HG02870 (cell line): ENCODE measurements at regions not wholly inside any gene's neighbourhood (a gene's known extent, or its start where the extent isn't known, plus 50 kb on each side); places are given as distances from the start of the nearest gene placed in this dataset.

Experiments
- ATAC-seq: cut with Tn5 transposase; IDR thresholded peaks from one replicate; pipeline ENCODE4 v1.9.1; 2021; ENCODE audit warnings: mild to moderate bottlenecking, moderate library complexity; ENCODE audit not compliant: unreplicated experiment

DNA sequence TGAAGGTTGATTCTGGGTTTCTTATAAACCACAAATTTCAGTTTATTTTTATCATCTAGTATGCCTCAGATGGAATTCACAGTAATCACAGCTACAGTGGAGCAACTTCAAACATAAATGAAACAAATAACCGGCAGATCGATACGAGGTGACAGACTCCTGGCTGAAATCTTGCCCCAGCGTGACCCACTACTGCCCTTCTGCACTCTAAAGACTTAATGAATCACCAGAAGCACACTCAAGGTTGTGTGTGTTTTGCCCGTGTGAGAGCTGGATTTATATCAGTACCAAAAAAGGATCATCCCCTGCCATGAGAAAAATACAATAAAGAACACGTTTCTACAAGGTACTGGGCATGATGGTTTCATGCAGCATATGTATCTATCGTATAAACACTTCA lies 161.7 kb downstream of the KLF12 start:
- no peak for ATAC-seq

GRCh38 chr13:73971481-73971880 lies 162.7 kb downstream of the KLF12 start:
- ATAC-seq, result no peak

- no peak for ATAC-seq
Observed at GRCh38 chr13:73970421-73971055, 163.7 kb downstream of the KLF12 start.

DNA sequence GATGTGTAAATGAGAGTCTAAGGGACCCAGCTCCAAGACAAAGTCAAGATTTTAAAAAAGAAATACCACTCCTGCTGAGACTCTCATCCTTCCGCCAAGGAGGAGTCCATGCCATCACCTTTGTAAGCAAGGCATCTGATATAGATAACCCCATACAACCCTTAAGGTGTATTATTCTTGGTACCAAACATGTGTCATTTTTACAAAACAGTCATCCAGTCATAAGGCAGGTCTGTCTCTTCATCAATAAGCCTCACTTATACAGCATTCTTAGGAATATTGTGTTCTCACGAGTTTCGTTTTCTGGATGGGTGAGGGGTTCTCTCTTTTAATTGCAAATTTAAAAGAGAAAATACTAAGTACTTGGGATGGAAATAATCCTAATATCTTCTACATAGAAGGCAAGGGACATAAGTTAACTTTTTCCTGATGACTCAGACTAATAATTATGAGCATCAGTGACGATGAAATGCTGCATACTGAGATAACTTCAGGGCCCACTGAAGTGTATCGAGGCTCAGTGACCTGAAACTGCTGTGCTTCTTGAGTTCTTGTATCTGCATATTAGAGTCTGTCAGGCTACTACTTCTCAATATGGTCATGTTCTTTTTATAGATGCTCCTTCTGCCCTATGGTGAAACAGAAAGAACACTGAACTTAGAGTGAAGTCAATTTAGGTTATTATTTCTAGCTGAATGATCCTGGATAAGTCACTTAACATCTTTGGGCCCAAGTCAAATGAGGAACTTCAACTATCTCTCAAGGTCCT lies 166.6 kb downstream of the KLF12 start:
- peak; percentile 99 for ATAC-seq

DNA sequence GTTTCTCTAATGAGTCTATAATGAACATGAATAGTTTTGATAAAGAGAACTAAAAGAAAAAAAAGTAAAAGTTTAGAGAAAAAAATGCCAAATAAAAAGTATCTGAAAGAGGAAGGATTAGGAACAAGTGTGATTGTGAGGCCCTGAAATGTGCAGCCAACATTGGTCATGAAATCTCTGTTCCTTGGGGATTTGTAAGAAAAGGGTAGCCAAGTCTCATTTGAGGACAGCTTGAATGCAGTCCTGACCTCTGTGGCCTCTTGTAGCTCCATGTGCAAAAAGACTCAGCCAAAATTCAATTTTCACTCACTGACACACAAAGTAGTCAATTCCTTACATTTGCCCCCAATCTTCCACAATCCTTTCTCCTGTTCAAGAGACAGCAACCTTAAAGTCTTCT lies 167.9 kb downstream of the KLF12 start:
- no peak for ATAC-seq

- ATAC-seq, result no peak
Observed at GRCh38 chr13:73962284-73962683, 171.9 kb downstream of the KLF12 start.

DNA sequence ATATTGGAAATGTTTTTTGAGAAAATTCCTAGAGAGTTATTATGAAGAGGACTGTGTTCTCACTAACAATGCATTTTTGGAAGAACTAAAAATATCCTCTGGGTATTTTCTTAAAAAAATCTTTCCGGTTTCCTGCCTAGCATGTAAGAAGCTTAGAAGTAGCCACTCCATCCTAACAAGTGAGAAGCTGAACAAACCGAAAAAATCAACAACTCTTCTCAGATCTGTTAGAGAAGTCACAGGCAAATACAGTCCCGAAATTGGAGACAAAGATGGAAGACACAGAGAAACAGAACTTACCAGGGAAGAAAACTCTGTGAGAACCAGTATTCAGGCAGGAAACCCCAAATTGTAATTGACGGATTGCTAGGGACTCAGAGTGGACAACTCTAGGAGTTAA lies 173.0 kb downstream of the KLF12 start:
- ATAC-seq, result no peak

DNA sequence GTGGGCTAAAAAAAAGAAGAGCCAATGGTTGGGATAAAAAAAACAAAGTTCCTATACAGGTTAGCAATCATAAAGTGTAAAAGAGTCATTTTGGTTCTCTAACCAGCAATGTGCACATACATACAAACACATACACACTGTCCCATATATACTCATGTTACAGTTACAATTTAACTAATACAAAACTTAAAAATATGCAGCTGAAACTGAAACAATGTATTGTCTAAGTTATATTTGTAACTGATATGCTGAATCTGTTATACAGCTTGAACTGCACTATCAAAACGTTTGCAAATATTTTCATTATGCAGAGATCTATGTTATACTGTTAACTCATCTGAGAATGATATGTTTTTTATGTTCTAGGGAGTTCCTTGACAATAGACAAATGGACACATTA lies 173.7 kb downstream of the KLF12 start:
- peak; percentile 61 for ATAC-seq

- ATAC-seq, result no peak
Observed at GRCh38 chr13:73958657-73959397, 175.4 kb downstream of the KLF12 start.

DNA sequence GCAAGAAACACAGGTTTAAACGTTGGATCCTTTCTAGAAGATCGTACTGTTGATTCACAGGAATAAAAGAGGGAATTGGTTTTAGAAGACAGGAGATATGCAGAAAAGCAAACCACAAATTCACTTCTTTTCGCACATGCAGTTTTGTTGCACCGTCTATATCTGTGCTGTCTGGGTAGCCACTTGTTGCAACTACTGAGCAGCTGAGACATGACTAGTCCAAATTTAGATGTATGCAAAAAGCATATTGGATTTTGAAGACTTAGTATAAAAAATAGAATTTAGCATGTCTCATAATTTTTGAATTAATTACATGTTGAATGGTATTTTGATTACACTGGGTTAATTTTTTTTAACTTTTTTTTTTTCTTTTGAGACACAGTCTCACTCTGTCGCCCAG lies 176.3 kb downstream of the KLF12 start:
- ATAC-seq, result no peak

- ATAC-seq, result no peak
Observed at GRCh38 chr13:73956795-73957408, 177.3 kb downstream of the KLF12 start.

DNA sequence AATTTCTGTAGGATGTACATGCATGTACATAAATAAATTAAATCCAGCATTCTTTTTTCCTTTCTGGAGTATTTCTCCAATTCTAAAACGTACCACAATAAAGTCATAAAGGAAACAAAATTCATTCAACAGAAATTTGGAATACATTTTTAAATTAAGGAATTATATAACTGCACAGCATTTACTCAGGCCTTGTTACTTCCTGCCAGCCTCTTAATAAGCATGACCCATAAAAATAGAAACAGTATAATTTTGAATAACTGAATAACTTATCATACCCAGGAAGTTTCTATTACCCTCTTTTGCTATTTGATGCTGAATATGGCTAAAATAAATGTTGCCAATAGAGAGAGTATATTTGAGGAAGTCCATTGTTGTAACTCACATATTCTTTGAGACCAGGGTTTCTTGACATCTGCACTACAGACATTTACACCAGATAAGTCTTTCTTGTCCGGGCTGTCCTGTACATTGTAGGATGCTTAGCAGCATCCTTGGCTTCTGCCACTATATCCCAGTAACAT lies 178.2 kb downstream of the KLF12 start:
- no peak for ATAC-seq

DNA sequence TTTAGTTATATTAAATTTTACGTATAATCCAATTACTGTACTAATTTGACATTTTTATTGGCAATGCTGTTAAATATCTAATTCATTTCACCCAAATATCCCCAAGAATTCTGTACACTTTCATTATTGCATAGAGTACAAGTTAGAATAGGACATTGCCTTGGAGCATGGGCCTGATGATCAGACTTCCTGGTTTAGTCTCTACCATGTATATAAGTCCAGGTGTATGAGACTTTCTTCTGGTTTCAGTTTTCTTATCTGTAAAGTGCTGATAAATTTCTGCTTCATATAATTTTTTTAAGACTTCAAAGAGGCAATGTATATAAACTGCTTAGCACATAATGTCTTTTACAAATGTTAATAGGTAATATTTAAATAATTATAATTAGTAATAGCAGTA lies 179.4 kb downstream of the KLF12 start:
- peak; percentile 60 for ATAC-seq

GRCh38 chr13:73952648-73953047 lies 181.6 kb downstream of the KLF12 start:
- ATAC-seq, result no peak

GRCh38 chr13:73948848-73949529 lies 185.2 kb downstream of the KLF12 start:
- ATAC-seq, result peak; percentile 39

GRCh38 chr13:73945871-73946270 lies 188.3 kb downstream of the KLF12 start:
- no peak for ATAC-seq

- no peak for ATAC-seq
Observed at GRCh38 chr13:73945382-73945781, 188.8 kb downstream of the KLF12 start.

DNA sequence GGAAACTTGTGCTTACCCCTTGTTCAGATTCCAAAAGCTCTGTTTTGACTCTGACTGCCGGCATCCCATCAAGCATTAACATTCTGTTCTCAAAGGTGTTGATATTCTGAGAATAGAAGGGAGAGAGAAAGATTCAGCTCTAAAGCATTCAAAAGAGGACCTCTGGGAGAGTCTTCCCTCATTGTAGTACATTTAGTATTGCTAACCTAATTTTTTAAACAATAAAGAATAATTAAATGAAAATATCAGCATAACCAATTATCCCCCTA lies 190.3 kb downstream of the KLF12 start:
- ATAC-seq, result no peak

DNA sequence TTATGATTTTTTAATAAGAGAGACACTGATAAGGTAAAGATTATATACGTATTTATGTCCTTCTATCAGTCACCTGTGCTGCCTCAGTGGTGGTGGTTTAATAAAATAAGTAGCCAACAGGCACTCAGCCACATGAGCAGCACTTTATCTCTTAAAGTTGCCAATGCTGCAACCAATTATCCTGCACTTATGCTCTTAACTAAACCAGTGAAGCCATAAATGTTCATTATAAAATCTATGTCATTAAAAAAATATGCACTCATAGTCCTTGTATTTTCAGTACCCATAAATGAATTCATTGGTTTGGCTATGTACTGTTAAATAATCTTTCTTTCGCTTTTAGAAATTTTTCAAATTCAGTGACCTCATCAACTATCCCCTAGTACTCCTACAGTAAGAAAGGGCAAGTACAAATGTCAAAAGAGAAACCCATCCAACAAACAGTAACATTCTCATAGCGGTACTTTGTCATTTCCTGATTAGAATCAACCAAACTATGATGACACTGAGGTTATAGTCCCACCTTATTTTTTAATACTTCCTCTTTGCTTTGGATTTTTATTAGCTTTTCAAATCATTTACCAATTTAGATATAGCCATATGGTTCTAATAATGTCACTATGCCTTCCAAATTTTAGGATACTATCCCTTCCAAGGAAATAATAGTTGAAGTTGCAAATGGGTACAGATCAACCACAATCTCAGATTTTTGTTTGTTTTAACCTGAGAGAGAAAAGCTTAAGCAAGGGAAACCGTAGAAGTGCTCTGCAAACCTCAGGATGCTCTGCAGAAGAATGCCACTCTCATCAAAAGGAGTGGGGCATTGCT lies 190.9 kb downstream of the KLF12 start:
- ATAC-seq, result peak; percentile 78

GRCh38 chr13:73941752-73942151 lies 192.5 kb downstream of the KLF12 start:
- no peak for ATAC-seq
